GM21447 (cell line): ENCODE measurements at regions not wholly inside any gene's neighbourhood (a gene's known extent, or its start where the extent isn't known, plus 50 kb on each side); places are given as distances from the start of the nearest gene placed in this dataset.

Experiments used
- ATAC-seq: cut with Tn5 transposase; IDR thresholded peaks from one replicate; pipeline ENCODE4 v1.9.1; 2021; ENCODE audit not compliant: unreplicated experiment

GRCh38 chr2:122478117-122478516, 722.7 kb downstream of the TSN start:
- no peak for ATAC-seq

GRCh38 chr2:122478771-122479170, 723.3 kb downstream of the TSN start:
- no peak for ATAC-seq

GRCh38 chr2:122480501-122481243, 725.2 kb downstream of the TSN start:
- ATAC-seq, result no peak

GRCh38 chr2:122481244-122481622, 725.8 kb downstream of the TSN start:
- ATAC-seq, result no peak

- no peak for ATAC-seq
Measured at GRCh38 chr2:122481717-122482116, 726.3 kb downstream of the TSN start.

- ATAC-seq, result no peak
Measured at GRCh38 chr2:122486086-122486485, 730.6 kb downstream of the TSN start.

GRCh38 chr2:122486705-122487415, 731.4 kb downstream of the TSN start:
- ATAC-seq, result no peak

- ATAC-seq, result no peak
Measured at GRCh38 chr2:122491011-122491410, 735.6 kb downstream of the TSN start.

GRCh38 chr2:122500316-122501105, 745.1 kb downstream of the TSN start:
- ATAC-seq, result no peak

GRCh38 chr2:122506620-122507019, 751.2 kb downstream of the TSN start:
- ATAC-seq, result no peak

- ATAC-seq, result no peak
Measured at GRCh38 chr2:122507261-122507660, 751.8 kb downstream of the TSN start.

- ATAC-seq, result no peak
Measured at GRCh38 chr2:122512091-122512490, 756.6 kb downstream of the TSN start.

- no peak for ATAC-seq
Measured at GRCh38 chr2:122514451-122514996, 759.1 kb downstream of the TSN start.

- no peak for ATAC-seq
Measured at GRCh38 chr2:122515731-122516290, 760.4 kb downstream of the TSN start.

- no peak for ATAC-seq
Measured at GRCh38 chr2:122516775-122517174, 761.3 kb downstream of the TSN start.

GRCh38 chr2:122519366-122519765, 763.9 kb downstream of the TSN start:
- no peak for ATAC-seq

GRCh38 chr2:122519821-122520611, 764.6 kb downstream of the TSN start:
- ATAC-seq, result no peak

- no peak for ATAC-seq
Measured at GRCh38 chr2:122523143-122523542, 767.7 kb downstream of the TSN start.

GRCh38 chr2:122523981-122524380, 768.5 kb downstream of the TSN start:
- no peak for ATAC-seq

- ATAC-seq, result no peak
Measured at GRCh38 chr2:122525336-122525735, 769.9 kb downstream of the TSN start.
